Endothelial cell of umbilical vein (primary cell): ENCODE measurements at regions not wholly inside any gene's neighbourhood (a gene's known extent, or its start where the extent isn't known, plus 50 kb on each side); places are given as distances from the start of the nearest gene placed in this dataset.

Experiments used
- POLR2A ChIP-seq: IDR thresholded peaks from 2 replicates; pipeline ENCODE4 v1.6.1; 2012; ENCODE audit warnings: low read depth, mild to moderate bottlenecking, control low read depth, low read length
- TF ChIP-seq, protein P1 (sequence below), 2 donors: IDR thresholded peaks; 1 replicate in 1 of 2; 2 replicates in 1 of 2; pipeline ENCODE4 v1.5.1; 2011; ENCODE audit warnings: low read length in 2 of 2, mild to moderate bottlenecking in 2 of 2, moderate library complexity in 2 of 2, control low read depth in 1 of 2, inconsistent platforms in 1 of 2, low read depth in 1 of 2; ENCODE audit not compliant: insufficient read depth in 1 of 2; ENCODE audit errors: extremely low read depth in 1 of 2

DNA sequence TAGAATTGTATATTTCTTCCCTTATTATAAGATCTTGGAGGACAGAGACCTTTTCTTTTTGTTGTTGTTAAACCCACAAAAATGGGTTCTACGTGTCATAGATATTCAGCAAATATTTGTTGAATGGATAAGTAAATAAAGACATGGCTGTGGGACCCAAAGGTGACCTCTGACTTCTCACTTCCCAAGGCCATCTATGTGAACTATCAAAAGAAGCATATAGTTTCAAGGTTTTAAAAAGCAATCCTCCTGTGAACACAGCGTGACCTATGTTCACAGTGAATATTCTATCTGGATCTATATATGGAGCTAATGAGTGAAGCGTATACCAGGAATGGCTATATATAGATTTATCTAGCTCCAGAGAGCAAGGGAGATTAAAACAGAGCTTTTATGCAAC, 312.8 kb upstream of the C11orf87 start:
- TF ChIP-seq POLR2A: no peak
- TF ChIP-seq, protein P1, sequence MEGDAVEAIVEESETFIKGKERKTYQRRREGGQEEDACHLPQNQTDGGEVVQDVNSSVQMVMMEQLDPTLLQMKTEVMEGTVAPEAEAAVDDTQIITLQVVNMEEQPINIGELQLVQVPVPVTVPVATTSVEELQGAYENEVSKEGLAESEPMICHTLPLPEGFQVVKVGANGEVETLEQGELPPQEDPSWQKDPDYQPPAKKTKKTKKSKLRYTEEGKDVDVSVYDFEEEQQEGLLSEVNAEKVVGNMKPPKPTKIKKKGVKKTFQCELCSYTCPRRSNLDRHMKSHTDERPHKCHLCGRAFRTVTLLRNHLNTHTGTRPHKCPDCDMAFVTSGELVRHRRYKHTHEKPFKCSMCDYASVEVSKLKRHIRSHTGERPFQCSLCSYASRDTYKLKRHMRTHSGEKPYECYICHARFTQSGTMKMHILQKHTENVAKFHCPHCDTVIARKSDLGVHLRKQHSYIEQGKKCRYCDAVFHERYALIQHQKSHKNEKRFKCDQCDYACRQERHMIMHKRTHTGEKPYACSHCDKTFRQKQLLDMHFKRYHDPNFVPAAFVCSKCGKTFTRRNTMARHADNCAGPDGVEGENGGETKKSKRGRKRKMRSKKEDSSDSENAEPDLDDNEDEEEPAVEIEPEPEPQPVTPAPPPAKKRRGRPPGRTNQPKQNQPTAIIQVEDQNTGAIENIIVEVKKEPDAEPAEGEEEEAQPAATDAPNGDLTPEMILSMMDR (IDR thresholded peaks at IDR 0.05; ENCODE audit: extremely low read depth in 1 of 2, insufficient read depth in 1 of 2, low read depth in 1 of 2, low read length in 2 of 2): no peak
